ENCODE measurements at regions not wholly inside any gene's neighbourhood (a gene's known extent, or its start where the extent isn't known, plus 50 kb on each side); places are given as distances from the start of the nearest gene placed in this dataset.

DNA sequence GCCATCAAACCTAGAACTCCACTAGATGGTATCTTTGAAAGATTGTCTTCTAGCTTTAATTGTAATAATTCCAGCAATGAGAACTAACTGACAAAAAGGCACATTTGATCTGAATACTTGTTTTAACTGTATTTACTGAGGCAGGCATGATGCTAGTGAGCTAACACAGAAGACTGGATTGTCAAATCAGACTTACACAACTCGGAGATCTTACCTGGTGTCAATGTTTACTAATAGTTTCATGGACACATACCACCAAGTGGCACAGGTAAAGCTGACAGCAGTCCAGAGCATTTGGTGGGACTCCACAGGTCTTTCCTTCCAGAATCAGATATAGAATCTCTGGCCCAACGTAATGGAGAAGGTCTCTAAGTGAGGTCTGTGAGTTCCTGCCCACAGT, 229.9 kb upstream of the BOD1L1 start:
- intact Hi-C loops (cut with micrococcal nuclease; ENCODE audit: unreplicated experiment): no loop called here
- Histone ChIP-seq H3K4me3 (no peak overlapping the region), H4K20me1 (ENCODE audit: insufficient read depth) (no peaks in the 10 kb centered on the region), H3K27ac (no peak overlapping the region), H3K36me3 (ENCODE audit: low read depth) (no peaks in the 10 kb centered on the region), H3K4me2 (no peak overlapping the region), H3K79me2 (ENCODE audit: low read depth) (no peaks in the 10 kb centered on the region), H3K27me3 (ENCODE audit: insufficient read depth, low read depth) (no peaks in the 10 kb centered on the region), H2AFZ (no peak overlapping the region), H3K9me3 (ENCODE audit: insufficient read depth, low read depth) (no peaks in the 10 kb centered on the region; the same call in 1 of the 2 replicates), H3K9me2 (ENCODE audit: insufficient read depth) (no peaks in the 10 kb centered on the region), H3F3A (ENCODE audit: insufficient read depth, low read depth) (no peaks in the 10 kb centered on the region), H3K4me1 (replicated peaks; ENCODE audit: insufficient read depth) (no peaks in the 10 kb centered on the region)
- POLR2A ChIA-PET (ENCODE audit: unreplicated experiment): no interaction called here
- BruUV-seq (replicated peaks): no TSS peak
- CTCF ChIA-PET: no interaction called here
- no peak for DNase-seq
- TF ChIP-seq, protein P1, sequence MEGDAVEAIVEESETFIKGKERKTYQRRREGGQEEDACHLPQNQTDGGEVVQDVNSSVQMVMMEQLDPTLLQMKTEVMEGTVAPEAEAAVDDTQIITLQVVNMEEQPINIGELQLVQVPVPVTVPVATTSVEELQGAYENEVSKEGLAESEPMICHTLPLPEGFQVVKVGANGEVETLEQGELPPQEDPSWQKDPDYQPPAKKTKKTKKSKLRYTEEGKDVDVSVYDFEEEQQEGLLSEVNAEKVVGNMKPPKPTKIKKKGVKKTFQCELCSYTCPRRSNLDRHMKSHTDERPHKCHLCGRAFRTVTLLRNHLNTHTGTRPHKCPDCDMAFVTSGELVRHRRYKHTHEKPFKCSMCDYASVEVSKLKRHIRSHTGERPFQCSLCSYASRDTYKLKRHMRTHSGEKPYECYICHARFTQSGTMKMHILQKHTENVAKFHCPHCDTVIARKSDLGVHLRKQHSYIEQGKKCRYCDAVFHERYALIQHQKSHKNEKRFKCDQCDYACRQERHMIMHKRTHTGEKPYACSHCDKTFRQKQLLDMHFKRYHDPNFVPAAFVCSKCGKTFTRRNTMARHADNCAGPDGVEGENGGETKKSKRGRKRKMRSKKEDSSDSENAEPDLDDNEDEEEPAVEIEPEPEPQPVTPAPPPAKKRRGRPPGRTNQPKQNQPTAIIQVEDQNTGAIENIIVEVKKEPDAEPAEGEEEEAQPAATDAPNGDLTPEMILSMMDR (conservative IDR thresholded peaks at IDR 0.05): no peak
- TF ChIP-seq EZH2 (IDR thresholded peaks at IDR 0.05; ENCODE audit: low read depth): no peak

DNA sequence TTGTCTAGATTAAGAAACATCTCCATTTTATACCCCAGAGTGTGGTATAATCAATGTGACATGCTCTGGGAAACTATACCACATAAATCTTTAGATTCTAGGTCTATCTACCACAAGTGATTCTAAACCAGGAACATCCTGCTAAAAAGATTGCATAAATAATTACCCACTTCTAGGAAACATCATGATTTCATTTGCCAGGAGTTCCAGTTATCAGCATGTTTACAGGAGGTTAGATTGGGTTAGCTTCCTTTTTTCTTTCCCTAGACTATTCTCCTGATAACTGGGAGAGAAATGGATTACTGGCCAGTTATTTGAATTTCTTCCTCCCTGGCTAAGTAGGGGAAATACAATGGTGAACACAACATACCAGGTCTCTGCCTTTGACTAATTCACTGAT, 230.3 kb upstream of the BOD1L1 start:
- Histone ChIP-seq H3K36me3 (ENCODE audit: low read depth) (no peaks in the 10 kb centered on the region), H4K20me1 (ENCODE audit: insufficient read depth) (no peaks in the 10 kb centered on the region), H3K79me2 (ENCODE audit: low read depth) (no peaks in the 10 kb centered on the region), H3F3A (ENCODE audit: insufficient read depth, low read depth) (no peaks in the 10 kb centered on the region), H2AFZ (no peak overlapping the region), H3K4me3 (no peak overlapping the region), H3K27me3 (ENCODE audit: insufficient read depth, low read depth) (no peaks in the 10 kb centered on the region), H3K27ac (no peak overlapping the region), H3K4me1 (replicated peaks; ENCODE audit: insufficient read depth) (no peaks in the 10 kb centered on the region), H3K9me2 (ENCODE audit: insufficient read depth) (no peaks in the 10 kb centered on the region), H3K4me2 (no peak overlapping the region), H3K9me3 (ENCODE audit: insufficient read depth, low read depth) (no peaks in the 10 kb centered on the region; the same call in 1 of the 2 replicates)
- no TSS peak for BruUV-seq (replicated peaks)
- intact Hi-C loops (cut with micrococcal nuclease; ENCODE audit: unreplicated experiment): no loop called here
- DNase-seq: no peak
- ChIA-PET CTCF (no interaction called here), POLR2A (ENCODE audit: unreplicated experiment) (no interaction called here)
- TF ChIP-seq, protein P1 (conservative IDR thresholded peaks at IDR 0.05): no peak
- no peak for TF ChIP-seq EZH2 (IDR thresholded peaks at IDR 0.05; ENCODE audit: low read depth)

DNA sequence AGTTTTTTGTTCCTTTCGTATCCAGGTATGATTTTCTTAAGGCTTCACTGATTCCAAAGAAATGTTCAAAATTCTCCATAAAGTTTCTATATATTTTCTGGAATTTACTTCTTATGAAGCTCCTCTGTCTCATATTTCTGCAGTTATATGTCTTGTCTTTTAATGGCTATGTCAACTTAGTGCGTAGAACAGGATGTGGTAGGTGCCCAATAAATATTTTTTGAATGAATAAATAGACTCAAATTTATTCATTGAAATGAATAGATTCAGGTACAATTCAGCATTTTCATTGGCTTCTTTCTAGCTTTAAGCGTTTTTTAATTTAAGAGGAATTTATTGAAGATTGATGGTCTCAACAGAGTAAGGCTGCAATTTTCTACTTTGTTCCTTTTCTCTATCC, 231.9 kb upstream of the BOD1L1 start:
- Histone ChIP-seq H3K36me3 (ENCODE audit: low read depth) (no peaks in the 10 kb centered on the region), H3K9me3 (ENCODE audit: insufficient read depth, low read depth) (no peaks in the 10 kb centered on the region; the same call in 1 of the 2 replicates), H3F3A (ENCODE audit: insufficient read depth, low read depth) (no peaks in the 10 kb centered on the region), H3K9me2 (ENCODE audit: insufficient read depth) (no peaks in the 10 kb centered on the region), H3K79me2 (ENCODE audit: low read depth) (no peaks in the 10 kb centered on the region), H2AFZ (no peak overlapping the region), H3K4me3 (no peak overlapping the region), H3K4me1 (replicated peaks; ENCODE audit: insufficient read depth) (no peaks in the 10 kb centered on the region), H3K27ac (no peak overlapping the region), H3K4me2 (no peak overlapping the region), H3K27me3 (ENCODE audit: insufficient read depth, low read depth) (no peaks in the 10 kb centered on the region), H4K20me1 (ENCODE audit: insufficient read depth) (no peaks in the 10 kb centered on the region)
- DNase-seq: no peak
- intact Hi-C loops (cut with micrococcal nuclease; ENCODE audit: unreplicated experiment): no loop called here
- no TSS peak for BruUV-seq (replicated peaks)
- ChIA-PET CTCF (no interaction called here), POLR2A (ENCODE audit: unreplicated experiment) (no interaction called here)
- TF ChIP-seq EZH2 (IDR thresholded peaks at IDR 0.05; ENCODE audit: low read depth): no peak
- TF ChIP-seq, protein P1 (conservative IDR thresholded peaks at IDR 0.05): no peak
